ENCODE measurements at regions not wholly inside any gene's neighbourhood (a gene's known extent, or its start where the extent isn't known, plus 50 kb on each side); places are given as distances from the start of the nearest gene placed in this dataset.

DNA sequence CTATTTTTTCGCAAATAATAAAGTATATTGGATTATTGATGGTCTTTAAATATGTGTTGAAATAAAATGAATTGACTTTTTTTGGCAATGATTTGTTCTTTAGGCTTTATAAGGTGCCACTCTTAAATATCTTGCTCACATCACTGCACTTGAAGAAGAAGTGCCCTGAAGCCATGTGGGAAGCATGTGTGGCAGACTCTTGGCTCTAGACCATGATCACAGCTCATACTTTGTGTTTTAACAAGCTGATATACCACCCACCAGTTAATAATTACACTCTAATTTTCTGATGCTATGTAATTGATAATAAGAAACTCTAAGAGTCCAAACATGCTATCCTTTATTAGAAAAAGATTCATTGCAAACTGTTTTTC lies 52.1 kb upstream of the TGFBR2 start:
- TF ChIP-seq, protein P1, sequence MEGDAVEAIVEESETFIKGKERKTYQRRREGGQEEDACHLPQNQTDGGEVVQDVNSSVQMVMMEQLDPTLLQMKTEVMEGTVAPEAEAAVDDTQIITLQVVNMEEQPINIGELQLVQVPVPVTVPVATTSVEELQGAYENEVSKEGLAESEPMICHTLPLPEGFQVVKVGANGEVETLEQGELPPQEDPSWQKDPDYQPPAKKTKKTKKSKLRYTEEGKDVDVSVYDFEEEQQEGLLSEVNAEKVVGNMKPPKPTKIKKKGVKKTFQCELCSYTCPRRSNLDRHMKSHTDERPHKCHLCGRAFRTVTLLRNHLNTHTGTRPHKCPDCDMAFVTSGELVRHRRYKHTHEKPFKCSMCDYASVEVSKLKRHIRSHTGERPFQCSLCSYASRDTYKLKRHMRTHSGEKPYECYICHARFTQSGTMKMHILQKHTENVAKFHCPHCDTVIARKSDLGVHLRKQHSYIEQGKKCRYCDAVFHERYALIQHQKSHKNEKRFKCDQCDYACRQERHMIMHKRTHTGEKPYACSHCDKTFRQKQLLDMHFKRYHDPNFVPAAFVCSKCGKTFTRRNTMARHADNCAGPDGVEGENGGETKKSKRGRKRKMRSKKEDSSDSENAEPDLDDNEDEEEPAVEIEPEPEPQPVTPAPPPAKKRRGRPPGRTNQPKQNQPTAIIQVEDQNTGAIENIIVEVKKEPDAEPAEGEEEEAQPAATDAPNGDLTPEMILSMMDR (IDR thresholded peaks at IDR 0.05) = no peak
- no peak for TF ChIP-seq POLR2A (IDR thresholded peaks at IDR 0.05)
